ENCODE measurements at regions not wholly inside any gene's neighbourhood (a gene's known extent, or its start where the extent isn't known, plus 50 kb on each side); places are given as distances from the start of the nearest gene placed in this dataset.

- Mint-ChIP-seq H3K4me3 (ENCODE audit: unreplicated experiment) (no peak overlapping the region), H3K9me3 (ENCODE audit: unreplicated experiment) (peaks cover 4% of the 10 kb centered on the region), H3K27ac (ENCODE audit: unreplicated experiment) (no peak overlapping the region), H3K36me3 (ENCODE audit: unreplicated experiment) (peaks cover 3% of the 10 kb centered on the region), H3K27me3 (ENCODE audit: unreplicated experiment) (peaks cover 69% of the 10 kb centered on the region), H3K4me1 (ENCODE audit: unreplicated experiment) (no peaks in the 10 kb centered on the region)
- DNase-seq (ENCODE audit: extremely low spot score, unreplicated experiment), result no peak
- no peak for TF ChIP-seq CTCF (IDR thresholded peaks at IDR 0.05)
Measured at GRCh38 chr15:77843546-77843945, 210.8 kb upstream of the LINGO1 start.

- no peak for DNase-seq (ENCODE audit: extremely low spot score, unreplicated experiment)
- Mint-ChIP-seq H3K36me3 (ENCODE audit: unreplicated experiment) (no peaks in the 10 kb centered on the region), H3K4me1 (ENCODE audit: unreplicated experiment) (no peaks in the 10 kb centered on the region), H3K4me3 (ENCODE audit: unreplicated experiment) (no peak overlapping the region), H3K27ac (ENCODE audit: unreplicated experiment) (no peak overlapping the region), H3K27me3 (ENCODE audit: unreplicated experiment) (peaks cover 62% of the 10 kb centered on the region), H3K9me3 (ENCODE audit: unreplicated experiment) (peaks cover 4% of the 10 kb centered on the region)
- TF ChIP-seq CTCF (IDR thresholded peaks at IDR 0.05), result no peak
Measured at GRCh38 chr15:77840991-77841775, 208.5 kb upstream of the LINGO1 start.

DNA sequence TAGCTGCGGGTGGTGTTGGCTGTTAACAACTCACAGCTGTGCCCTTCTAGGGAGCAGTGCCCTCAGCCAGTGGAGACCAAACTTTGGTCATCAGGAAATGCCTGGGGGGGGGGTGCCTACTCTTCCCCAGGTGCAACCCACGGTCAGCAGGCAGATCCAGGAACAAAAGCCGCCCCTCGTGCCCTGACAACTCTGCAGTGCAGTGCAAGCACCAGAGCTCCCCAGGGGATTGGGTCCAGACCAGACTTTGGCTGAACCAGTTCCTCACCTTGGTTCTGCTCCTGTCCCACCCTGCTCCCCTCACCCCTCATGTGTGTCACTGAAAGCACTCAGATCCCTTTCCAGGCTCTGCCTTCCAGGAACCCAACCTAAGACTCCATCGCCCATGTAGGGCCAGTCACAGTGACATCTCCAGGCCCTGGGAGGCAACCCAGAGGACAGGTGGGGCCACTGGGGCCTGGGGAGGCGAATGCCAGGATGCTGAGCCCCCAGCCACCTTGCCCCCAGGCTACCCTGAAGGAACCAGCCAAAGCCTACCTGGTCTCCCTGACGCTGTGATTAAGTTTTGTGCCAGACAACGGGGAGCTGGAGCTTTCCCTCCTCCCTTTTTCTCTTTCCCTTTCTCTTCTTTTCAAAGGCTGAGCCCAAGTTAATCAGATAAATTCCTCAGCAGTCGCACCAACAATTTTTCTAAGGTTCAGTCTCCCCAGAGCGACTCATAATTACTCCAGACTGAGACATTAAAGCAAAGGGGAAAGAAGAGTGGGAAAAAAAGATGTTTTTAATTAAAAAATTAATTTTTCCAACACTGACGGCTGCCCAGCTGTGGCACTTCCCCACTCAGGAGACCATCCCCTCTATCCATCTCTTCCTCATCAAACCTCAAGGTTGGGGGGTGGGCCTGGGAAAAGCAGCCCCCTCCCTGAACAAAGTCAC lies 207.5 kb upstream of the LINGO1 start:
- peaks cover 58% of the 10 kb centered on the region for H3K27me3 Mint-ChIP-seq (ENCODE audit: unreplicated experiment)
- H3K36me3 Mint-ChIP-seq (ENCODE audit: unreplicated experiment), result no peaks in the 10 kb centered on the region
- no peaks in the 10 kb centered on the region for H3K4me1 Mint-ChIP-seq (ENCODE audit: unreplicated experiment)
- no peak for DNase-seq (ENCODE audit: extremely low spot score, unreplicated experiment)
- H3K27ac Mint-ChIP-seq (ENCODE audit: unreplicated experiment), result no peak overlapping the region
- peaks cover 4% of the 10 kb centered on the region for H3K9me3 Mint-ChIP-seq (ENCODE audit: unreplicated experiment)
- TF ChIP-seq CTCF (IDR thresholded peaks at IDR 0.05), result no peak
- H3K4me3 Mint-ChIP-seq (ENCODE audit: unreplicated experiment), result no peak overlapping the region

- Mint-ChIP-seq H3K4me1 (ENCODE audit: unreplicated experiment) (no peaks in the 10 kb centered on the region), H3K9me3 (ENCODE audit: unreplicated experiment) (no peaks in the 10 kb centered on the region), H3K27me3 (ENCODE audit: unreplicated experiment) (peaks cover 58% of the 10 kb centered on the region), H3K4me3 (ENCODE audit: unreplicated experiment) (no peak overlapping the region), H3K36me3 (ENCODE audit: unreplicated experiment) (no peaks in the 10 kb centered on the region), H3K27ac (ENCODE audit: unreplicated experiment) (no peak overlapping the region)
- TF ChIP-seq CTCF (IDR thresholded peaks at IDR 0.05), result no peak
- DNase-seq (ENCODE audit: extremely low spot score, unreplicated experiment), result no peak
Measured at GRCh38 chr15:77839456-77839855, 206.7 kb upstream of the LINGO1 start.

DNA sequence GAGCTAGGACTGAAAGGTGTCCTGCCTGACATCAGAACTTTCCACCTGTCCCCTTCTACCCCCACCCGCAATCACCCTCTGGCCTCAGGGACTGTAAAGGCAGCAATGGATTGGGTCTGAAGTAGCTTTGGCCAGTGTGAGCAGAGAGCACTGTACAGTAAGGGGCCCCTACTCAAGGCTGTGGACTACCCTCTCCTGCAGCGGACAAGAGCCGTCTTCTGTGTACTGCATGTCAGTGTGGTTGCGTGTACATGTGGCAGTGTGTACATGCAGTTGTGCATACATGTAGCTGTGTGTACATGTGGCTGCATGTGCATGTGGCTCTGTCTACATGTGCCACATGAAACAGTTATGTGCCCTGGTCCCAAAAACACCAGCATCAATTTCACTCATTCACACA lies 205.9 kb upstream of the LINGO1 start:
- Mint-ChIP-seq H3K27ac (ENCODE audit: unreplicated experiment) (no peak overlapping the region), H3K9me3 (ENCODE audit: unreplicated experiment) (no peaks in the 10 kb centered on the region), H3K27me3 (ENCODE audit: unreplicated experiment) (peaks cover 57% of the 10 kb centered on the region), H3K36me3 (ENCODE audit: unreplicated experiment) (no peaks in the 10 kb centered on the region), H3K4me3 (ENCODE audit: unreplicated experiment) (no peak overlapping the region), H3K4me1 (ENCODE audit: unreplicated experiment) (no peaks in the 10 kb centered on the region)
- no peak for DNase-seq (ENCODE audit: extremely low spot score, unreplicated experiment)
- TF ChIP-seq CTCF (IDR thresholded peaks at IDR 0.05), result no peak
